GM19438 (cell line): ENCODE measurements at regions not wholly inside any gene's neighbourhood (a gene's known extent, or its start where the extent isn't known, plus 50 kb on each side); places are given as distances from the start of the nearest gene placed in this dataset.
"Not testable (repeated sequence)": the region's sequence is repeated elsewhere in the genome, so short reads cannot be mapped to it uniquely, and the experiment has no call there.

Source experiments
- ATAC-seq: cut with Tn5 transposase; IDR thresholded peaks from one replicate; pipeline ENCODE4 v1.9.1; 2021; ENCODE audit warnings: low read depth; ENCODE audit not compliant: unreplicated experiment

- ATAC-seq: not testable (repeated sequence)
Measured at GRCh38 chr1:238601604-238602003, 710.9 kb upstream of the ZP4 start.

GRCh38 chr1:238596703-238597102 is 706.0 kb upstream of the ZP4 start:
- no peak for ATAC-seq

- ATAC-seq: no peak
Measured at GRCh38 chr1:238592621-238593020, 701.9 kb upstream of the ZP4 start.

- ATAC-seq: no peak
Measured at GRCh38 chr1:238589843-238590435, 699.2 kb upstream of the ZP4 start.

GRCh38 chr1:238582816-238583215 is 692.1 kb upstream of the ZP4 start:
- no peak for ATAC-seq

GRCh38 chr1:238581332-238581731 is 690.6 kb upstream of the ZP4 start:
- ATAC-seq: no peak

- no peak for ATAC-seq
Measured at GRCh38 chr1:238568735-238569134, 678.0 kb upstream of the ZP4 start.

- no peak for ATAC-seq
Measured at GRCh38 chr1:238562341-238562740, 671.6 kb upstream of the ZP4 start.

GRCh38 chr1:238558746-238559145 is 668.0 kb upstream of the ZP4 start:
- ATAC-seq: no peak

- no peak for ATAC-seq
Measured at GRCh38 chr1:238558156-238558555, 667.4 kb upstream of the ZP4 start.

- ATAC-seq: no peak
Measured at GRCh38 chr1:238552271-238552670, 661.5 kb upstream of the ZP4 start.

GRCh38 chr1:238549137-238549536 is 658.4 kb upstream of the ZP4 start:
- no peak for ATAC-seq

GRCh38 chr1:238546118-238546517 is 655.4 kb upstream of the ZP4 start:
- no peak for ATAC-seq

GRCh38 chr1:238537641-238538040 is 646.9 kb upstream of the ZP4 start:
- no peak for ATAC-seq

GRCh38 chr1:238530209-238530851 is 639.6 kb upstream of the ZP4 start:
- no peak for ATAC-seq

- no peak for ATAC-seq
Measured at GRCh38 chr1:238517711-238518110, 627.0 kb upstream of the ZP4 start.

- no peak for ATAC-seq
Measured at GRCh38 chr1:238501290-238501689, 610.6 kb upstream of the ZP4 start.

- ATAC-seq: no peak
Measured at GRCh38 chr1:238499021-238499420, 608.3 kb upstream of the ZP4 start.

GRCh38 chr1:238492271-238492670 is 601.5 kb upstream of the ZP4 start:
- ATAC-seq: no peak

GRCh38 chr1:238491265-238491664 is 600.5 kb upstream of the ZP4 start:
- no peak for ATAC-seq

- ATAC-seq: no peak
Measured at GRCh38 chr1:238489006-238489405, 598.3 kb upstream of the ZP4 start.

- ATAC-seq: no peak
Measured at GRCh38 chr1:238488401-238488800, 597.7 kb upstream of the ZP4 start.

- ATAC-seq: no peak
Measured at GRCh38 chr1:238487931-238488330, 597.2 kb upstream of the ZP4 start.
